ENCODE measurements at regions not wholly inside any gene's neighbourhood (a gene's known extent, or its start where the extent isn't known, plus 50 kb on each side); places are given as distances from the start of the nearest gene placed in this dataset.
"Not testable (repeated sequence)": the region's sequence is repeated elsewhere in the genome, so short reads cannot be mapped to it uniquely, and the experiment has no call there.

GRCh38 chr6:150521482-150521881 is 78.2 kb upstream of the PLEKHG1 start:
- WGBS (ENCODE audit: extremely low coverage, insufficient coverage, insufficient read length), result no CpG with 5 or more reads among the region's 1 CpG
- H3K4me3 ChIP-seq (ENCODE audit: low read depth, low read length), result no peak overlapping the region
- H2BK12ac ChIP-seq (ENCODE audit: low read length), result no peak overlapping the region
- H3K14ac ChIP-seq (ENCODE audit: low read length), result no peak overlapping the region
- no peak for DNase-seq
- H2AFZ ChIP-seq (ENCODE audit: insufficient read depth, low read length, poor library complexity), result no peak overlapping the region
- H2BK120ac ChIP-seq (ENCODE audit: insufficient read depth, low read length, poor library complexity), result no peak overlapping the region
- no peak overlapping the region for H3K4ac ChIP-seq (ENCODE audit: low read depth, low read length)
- H4K8ac ChIP-seq (ENCODE audit: low read depth, low read length), result no peak overlapping the region
- H2AK5ac ChIP-seq (ENCODE audit: low read length), result no peak overlapping the region
- H4K12ac ChIP-seq (ENCODE audit: low read depth, low read length), result no peak overlapping the region
- no peaks in the 10 kb centered on the region for H3K9me3 ChIP-seq (ENCODE audit: insufficient read depth, low read depth, low read length)
- H3K27me3 ChIP-seq (ENCODE audit: insufficient read depth, low read length), result no peaks in the 10 kb centered on the region
- no peak overlapping the region for H3K27ac ChIP-seq (ENCODE audit: low read depth, low read length)
- H2BK5ac ChIP-seq (ENCODE audit: low read depth, low read length, poor library complexity), result no peak overlapping the region
- no peak overlapping the region for H3K9ac ChIP-seq (ENCODE audit: low read length)
- H4K91ac ChIP-seq (ENCODE audit: low read depth, low read length), result no peak overlapping the region
- no peaks in the 10 kb centered on the region for H3K4me1 ChIP-seq (ENCODE audit: control insufficient read depth in 1 of 2, insufficient read depth in 2 of 2, low read length in 2 of 2)
- H3K23ac ChIP-seq (ENCODE audit: low read length), result no peak overlapping the region
- H3K79me1 ChIP-seq (ENCODE audit: low read length), result no peaks in the 10 kb centered on the region
- no peaks in the 10 kb centered on the region for H3K79me2 ChIP-seq (ENCODE audit: control insufficient read depth, insufficient read depth, low read length, poor library complexity)
- H3K36me3 ChIP-seq (ENCODE audit: control insufficient read depth in 1 of 2, insufficient read depth in 2 of 2, low read length in 2 of 2), result no peaks in the 10 kb centered on the region
- H3K18ac ChIP-seq (ENCODE audit: low read length), result no peak overlapping the region
- H3K4me2 ChIP-seq (ENCODE audit: low read length), result no peak overlapping the region

DNA sequence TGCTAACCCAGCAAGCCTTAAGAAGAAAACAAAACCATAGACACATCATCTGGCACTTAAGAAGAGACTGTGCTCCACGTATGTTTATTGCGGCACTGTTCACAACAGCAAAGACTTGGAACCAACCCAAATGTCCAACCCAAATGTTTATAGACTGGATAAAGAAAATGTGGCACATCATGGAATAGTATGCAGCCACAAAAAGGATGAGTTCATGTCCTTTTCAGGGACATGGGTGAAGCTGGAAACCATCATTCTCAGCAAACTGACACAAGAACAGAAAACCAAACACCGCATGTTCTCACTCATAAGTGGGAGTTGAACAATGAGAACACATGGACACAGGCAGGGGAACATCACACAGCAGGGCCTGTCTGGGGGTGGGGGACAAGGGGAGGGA is 76.5 kb upstream of the PLEKHG1 start:
- not testable (repeated sequence) for H3K27ac ChIP-seq (ENCODE audit: low read depth, low read length)

DNA sequence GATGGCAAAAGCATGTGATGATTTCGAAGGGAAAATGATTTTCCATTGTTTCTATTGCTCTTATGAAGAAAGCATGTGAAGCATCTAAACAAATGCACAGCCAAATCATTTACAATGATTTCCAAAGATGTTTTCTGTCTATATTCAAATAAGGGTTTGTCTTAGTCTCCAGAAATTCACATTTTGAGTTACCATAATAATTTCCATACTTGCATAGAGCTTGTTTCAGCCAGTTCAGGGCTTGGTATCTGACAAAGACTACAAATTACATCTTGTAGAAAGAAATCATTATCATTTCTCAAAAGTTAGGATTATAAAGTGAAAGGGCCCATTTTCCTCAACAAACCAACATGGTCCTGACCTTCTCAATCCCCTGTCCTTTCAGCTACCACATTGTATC is 74.4 kb upstream of the PLEKHG1 start:
- no CpG with 5 or more reads among the region's 1 CpG for WGBS (ENCODE audit: extremely low coverage, insufficient coverage, insufficient read length)
- no peaks in the 10 kb centered on the region for H3K36me3 ChIP-seq (ENCODE audit: control insufficient read depth in 1 of 2, insufficient read depth in 2 of 2, low read length in 2 of 2)

More for the DNA sequence above, 76.5 kb upstream of the PLEKHG1 start:
- H2BK12ac ChIP-seq (ENCODE audit: low read length); H2AK5ac ChIP-seq (ENCODE audit: low read length); H3K14ac ChIP-seq (ENCODE audit: low read length); H4K12ac ChIP-seq (ENCODE audit: low read depth, low read length); H3K4me3 ChIP-seq (ENCODE audit: low read depth, low read length); H3K4me2 ChIP-seq (ENCODE audit: low read length); H2AFZ ChIP-seq (ENCODE audit: insufficient read depth, low read length, poor library complexity); H3K23ac ChIP-seq (ENCODE audit: low read length); H3K27me3 ChIP-seq (ENCODE audit: insufficient read depth, low read length); H4K8ac ChIP-seq (ENCODE audit: low read depth, low read length); DNase-seq; H3K9me3 ChIP-seq (ENCODE audit: insufficient read depth, low read depth, low read length); H3K79me2 ChIP-seq (ENCODE audit: control insufficient read depth, insufficient read depth, low read length, poor library complexity); H3K4ac ChIP-seq (ENCODE audit: low read depth, low read length); H3K36me3 ChIP-seq (ENCODE audit: control insufficient read depth in 1 of 2, insufficient read depth in 2 of 2, low read length in 2 of 2); H2BK5ac ChIP-seq (ENCODE audit: low read depth, low read length, poor library complexity); H2BK120ac ChIP-seq (ENCODE audit: insufficient read depth, low read length, poor library complexity); H3K79me1 ChIP-seq (ENCODE audit: low read length); H3K4me1 ChIP-seq (ENCODE audit: control insufficient read depth in 1 of 2, insufficient read depth in 2 of 2, low read length in 2 of 2); H3K9ac ChIP-seq (ENCODE audit: low read length); H3K18ac ChIP-seq (ENCODE audit: low read length); H4K91ac ChIP-seq (ENCODE audit: low read depth, low read length): not testable (repeated sequence)
- no CpG with 5 or more reads among the region's 3 CpGs for WGBS (ENCODE audit: extremely low coverage, insufficient coverage, insufficient read length)

DNA sequence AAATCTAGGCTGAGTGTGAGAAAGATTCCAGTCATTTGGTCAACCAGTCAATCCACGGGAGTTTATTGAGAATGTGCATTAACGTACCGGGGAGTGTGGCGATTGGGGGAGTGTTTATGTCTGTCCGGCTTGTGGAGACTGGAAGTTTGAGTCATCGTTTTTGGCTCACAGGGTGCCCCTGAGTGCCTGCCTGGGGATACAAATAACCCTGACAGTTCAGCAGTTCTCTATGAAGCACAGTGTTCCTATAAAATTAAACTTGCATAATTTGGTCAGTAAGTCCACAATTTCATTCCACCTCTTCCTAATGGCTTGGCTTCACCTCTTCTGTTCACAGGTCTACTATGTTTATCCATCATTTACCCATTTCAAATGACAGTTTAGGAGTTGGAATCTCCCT is 72.6 kb upstream of the PLEKHG1 start:
- H3K27me3 ChIP-seq (ENCODE audit: insufficient read depth, low read length), result no peaks in the 10 kb centered on the region
- H3K79me2 ChIP-seq (ENCODE audit: control insufficient read depth, insufficient read depth, low read length, poor library complexity), result no peaks in the 10 kb centered on the region
- H2AK5ac ChIP-seq (ENCODE audit: low read length), result no peak overlapping the region
- no CpG with 5 or more reads among the region's 6 CpGs for WGBS (ENCODE audit: extremely low coverage, insufficient coverage, insufficient read length)
- H3K4me3 ChIP-seq (ENCODE audit: low read depth, low read length), result no peak overlapping the region
- no peak overlapping the region for H2BK12ac ChIP-seq (ENCODE audit: low read length)
- H3K23ac ChIP-seq (ENCODE audit: low read length), result no peak overlapping the region
- H2BK5ac ChIP-seq (ENCODE audit: low read depth, low read length, poor library complexity), result no peak overlapping the region
- no peaks in the 10 kb centered on the region for H3K36me3 ChIP-seq (ENCODE audit: control insufficient read depth in 1 of 2, insufficient read depth in 2 of 2, low read length in 2 of 2)
- H3K79me1 ChIP-seq (ENCODE audit: low read length), result peaks cover 3% of the 10 kb centered on the region
- no peak overlapping the region for H2AFZ ChIP-seq (ENCODE audit: insufficient read depth, low read length, poor library complexity)
- no peak overlapping the region for H4K12ac ChIP-seq (ENCODE audit: low read depth, low read length)
- peaks cover 4 to 5% of the 10 kb centered on the region in 2 experiments for H3K4me1 ChIP-seq (ENCODE audit: control insufficient read depth in 1 of 2, insufficient read depth in 2 of 2, low read length in 2 of 2)
- H3K4ac ChIP-seq (ENCODE audit: low read depth, low read length), result no peak overlapping the region
- H3K18ac ChIP-seq (ENCODE audit: low read length), result no peak overlapping the region
- H2BK120ac ChIP-seq (ENCODE audit: insufficient read depth, low read length, poor library complexity), result no peak overlapping the region
- no peak overlapping the region for H3K9ac ChIP-seq (ENCODE audit: low read length)
- DNase-seq, result no peak
- no peak overlapping the region for H3K27ac ChIP-seq (ENCODE audit: low read depth, low read length)
- H3K9me3 ChIP-seq (ENCODE audit: insufficient read depth, low read depth, low read length), result no peaks in the 10 kb centered on the region
- H3K14ac ChIP-seq (ENCODE audit: low read length), result no peak overlapping the region
- no peak overlapping the region for H4K8ac ChIP-seq (ENCODE audit: low read depth, low read length)
- no peak overlapping the region for H3K4me2 ChIP-seq (ENCODE audit: low read length)
- H4K91ac ChIP-seq (ENCODE audit: low read depth, low read length), result no peak overlapping the region

More for the DNA sequence above, 74.4 kb upstream of the PLEKHG1 start:
- Histone ChIP-seq H3K79me2 (ENCODE audit: control insufficient read depth, insufficient read depth, low read length, poor library complexity) (no peaks in the 10 kb centered on the region), H3K4me3 (ENCODE audit: low read depth, low read length) (no peak overlapping the region), H2AK5ac (ENCODE audit: low read length) (no peak overlapping the region), H3K27me3 (ENCODE audit: insufficient read depth, low read length) (no peaks in the 10 kb centered on the region), H4K12ac (ENCODE audit: low read depth, low read length) (no peak overlapping the region), H3K9me3 (ENCODE audit: insufficient read depth, low read depth, low read length) (no peaks in the 10 kb centered on the region), H3K4me1 (ENCODE audit: control insufficient read depth in 1 of 2, insufficient read depth in 2 of 2, low read length in 2 of 2) (peaks cover 4 to 5% of the 10 kb centered on the region in 2 experiments), H3K18ac (ENCODE audit: low read length) (no peak overlapping the region), H3K9ac (ENCODE audit: low read length) (no peak overlapping the region), H3K4ac (ENCODE audit: low read depth, low read length) (no peak overlapping the region), H3K14ac (ENCODE audit: low read length) (no peak overlapping the region), H3K27ac (ENCODE audit: low read depth, low read length) (no peak overlapping the region), H3K79me1 (ENCODE audit: low read length) (peaks cover 3% of the 10 kb centered on the region), H4K91ac (ENCODE audit: low read depth, low read length) (no peak overlapping the region), H2BK5ac (ENCODE audit: low read depth, low read length, poor library complexity) (no peak overlapping the region), H3K4me2 (ENCODE audit: low read length) (no peak overlapping the region), H3K23ac (ENCODE audit: low read length) (no peak overlapping the region), H4K8ac (ENCODE audit: low read depth, low read length) (no peak overlapping the region), H2AFZ (ENCODE audit: insufficient read depth, low read length, poor library complexity) (no peak overlapping the region), H2BK12ac (ENCODE audit: low read length) (no peak overlapping the region), H2BK120ac (ENCODE audit: insufficient read depth, low read length, poor library complexity) (no peak overlapping the region)
- no peak for DNase-seq

All from trophoblast cell (in vitro differentiated cells and primary cell).